Fibroblast of the aortic adventitia (primary cell): ENCODE measurements at regions not wholly inside any gene's neighbourhood (a gene's known extent, or its start where the extent isn't known, plus 50 kb on each side); places are given as distances from the start of the nearest gene placed in this dataset.

Experiments used
- DNase-seq: peaks from one replicate; pipeline ENCODE4 v3.0.0-alpha.2; 2010; ENCODE audit warnings: low read depth
- H3K4me3 ChIP-seq: 2 replicates; pipeline ENCODE4 v1.5.1; 2011; ENCODE audit warnings: low read depth, mild to moderate bottlenecking, control low read depth, low read length, moderate library complexity
- CTCF ChIP-seq: IDR thresholded peaks from 2 replicates; pipeline ENCODE4 v1.5.1; 2011; ENCODE audit warnings: mild to moderate bottlenecking, low read length, control low read depth, inconsistent platforms; ENCODE audit not compliant: insufficient read depth

DNA sequence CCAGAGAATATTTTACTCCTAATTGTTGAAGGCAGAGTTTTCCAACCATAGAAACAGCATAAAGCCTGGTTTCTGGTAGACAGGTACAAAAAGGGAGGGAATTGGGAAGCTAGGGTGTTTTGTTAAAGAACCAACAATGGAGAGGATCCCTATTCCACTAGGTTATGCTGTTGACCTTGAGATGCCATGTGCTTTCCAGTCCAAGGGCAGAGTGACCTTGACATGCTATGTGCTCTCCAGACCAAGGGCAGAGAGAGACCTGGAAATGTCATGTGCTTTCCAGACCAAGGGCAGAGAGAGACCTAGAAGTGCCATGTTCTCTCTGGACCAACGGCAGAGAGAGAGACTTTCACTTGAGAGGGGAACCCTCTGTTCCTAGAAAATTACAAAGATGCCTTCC is 1043.8 kb upstream of the FBXO33 start:
- TF ChIP-seq CTCF = no peak
- DNase-seq = no peak
- no peak overlapping the region for H3K4me3 ChIP-seq

DNA sequence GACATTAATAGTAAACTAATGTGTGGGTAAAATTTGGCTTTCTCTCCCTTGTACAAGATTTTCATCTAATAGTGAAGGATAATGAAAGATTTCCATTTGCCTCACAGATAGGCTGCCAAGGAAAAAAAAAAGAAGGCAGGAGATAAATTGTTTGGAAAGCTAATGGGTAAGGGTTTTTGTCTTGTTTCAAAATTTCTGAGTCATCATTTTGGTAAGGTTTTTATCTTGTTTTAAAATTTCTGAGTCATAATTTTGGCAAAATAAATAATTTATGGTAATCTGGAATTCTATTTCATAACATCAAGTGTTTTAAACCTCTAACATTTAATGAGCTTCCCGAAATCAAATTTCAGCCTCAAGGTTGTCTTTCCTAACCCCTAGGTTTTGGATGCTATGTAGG is 1035.7 kb upstream of the FBXO33 start:
- TF ChIP-seq CTCF = no peak

DNA sequence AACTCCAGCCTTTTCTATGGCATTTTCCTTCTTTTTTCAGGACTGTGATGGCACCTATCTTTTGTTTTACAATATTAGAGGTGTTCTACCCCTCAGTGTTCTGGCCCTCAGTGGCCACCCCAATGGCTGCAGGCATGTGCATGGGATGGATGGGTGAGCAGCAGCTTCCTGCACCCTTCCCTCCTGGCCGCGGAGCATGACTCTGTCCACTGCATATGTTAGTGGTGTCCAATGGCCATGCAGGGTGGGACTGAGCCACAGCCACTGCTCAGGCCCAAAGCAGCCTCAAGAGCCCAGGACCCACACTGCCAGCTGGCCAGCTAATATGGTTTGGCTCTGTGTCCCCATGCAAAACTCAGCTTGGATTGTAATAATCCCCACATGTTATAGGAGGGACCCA is 1032.3 kb upstream of the FBXO33 start:
- no peak overlapping the region for H3K4me3 ChIP-seq
- no peak for TF ChIP-seq CTCF
- DNase-seq = no peak

More for the DNA sequence above, 1035.7 kb upstream of the FBXO33 start:
- DNase-seq = no peak
- H3K4me3 ChIP-seq = no peak overlapping the region

DNA sequence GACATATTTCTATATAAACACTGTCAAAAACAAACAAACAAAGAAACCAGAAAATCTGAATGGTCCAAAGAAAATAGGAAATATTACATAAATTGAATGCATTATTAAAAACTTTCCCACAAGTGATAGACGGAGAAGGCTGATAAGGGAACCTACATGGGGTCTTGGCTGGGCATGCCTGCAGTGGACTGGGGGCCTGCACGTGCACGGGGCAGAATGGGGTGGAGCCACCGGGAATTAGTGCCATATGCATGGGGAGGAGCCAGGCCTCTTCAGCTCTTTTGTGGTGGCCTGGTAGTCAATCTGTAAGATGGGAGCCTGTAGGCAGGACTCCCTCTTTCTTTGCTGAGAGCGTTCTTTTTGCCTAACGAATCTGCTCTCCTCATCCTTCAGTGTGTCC is 1031.7 kb upstream of the FBXO33 start:
- no peak for TF ChIP-seq CTCF

GRCh38 chr14:40452674-40453073 is 1020.4 kb upstream of the FBXO33 start:
- no peak for DNase-seq
- H3K4me3 ChIP-seq = no peak overlapping the region
- no peak for TF ChIP-seq CTCF

More for the DNA sequence above, 1031.7 kb upstream of the FBXO33 start:
- no peak overlapping the region for H3K4me3 ChIP-seq
- DNase-seq = no peak

GRCh38 chr14:40447017-40447416 is 1014.8 kb upstream of the FBXO33 start:
- no peak for DNase-seq
- no peak overlapping the region for H3K4me3 ChIP-seq
- TF ChIP-seq CTCF = no peak

- DNase-seq = no peak
- H3K4me3 ChIP-seq = no peak overlapping the region
- TF ChIP-seq CTCF = no peak
These were observed 1012.8 kb upstream of the FBXO33 start for GRCh38 chr14:40445020-40445419.
